K562 (cell line): ENCODE measurements at regions not wholly inside any gene's neighbourhood (a gene's known extent, or its start where the extent isn't known, plus 50 kb on each side); places are given as distances from the start of the nearest gene placed in this dataset. TPM values are rescaled to one million over a fixed set of nuclear protein-coding genes. Genes with fewer than 3 reads are reported as not detected.

Experiments used
- ATAC-seq: fragments of 200-7000 bp; cut with Tn5 transposase; 3 replicates; pipeline ENCODE4 v1.9.1; 2020; ENCODE audit warnings: moderate library complexity
- BruUV-seq: library from RNA; stranded (reverse); fragments of 400-500 nt; replicated peaks from 2 replicates; lab custom pipeline; 2021; lab: Mats Ljungman, UMichigan
- CTCF ChIA-PET: fragments of 300-600 bp; formaldehyde crosslinking; extraction: SDS; loops from one replicate; lab custom pipeline; 2021; ENCODE audit warnings: low intra/inter-chr PET ratio; lab: Yijun Ruan, JAX
- POLR2A ChIA-PET: fragments of 300-600, 350-650 bp; sonication (Branson Sonifier 250); formaldehyde crosslinking; extraction: SDS; loops from one replicate; lab custom pipeline; 2021; ENCODE audit warnings: antibody characterized with exemption, inconsistent platforms; lab: Yijun Ruan, JAX
- DNase-seq, 4 experiments: peaks; one replicate each; pipeline versions ENCODE4 v3.0.0 to v3.0.0-alpha.2; 2011 to 2018; ENCODE audit warnings: low spot score in 3 of 4, mixed read lengths in 3 of 4; ENCODE audit errors: extremely low read depth in 1 of 4
- FAIRE-seq: peaks from 2 replicates; lab custom pipeline; 2011; peaks lifted over from hg19 to GRCh38; lab: Jason Lieb, UNC
- H2AFZ ChIP-seq: 2 replicates; pipeline ENCODE4 v1.6.0; 2011; ENCODE audit warnings: low read depth, low read length, control low read depth, inconsistent platforms
- H3K27ac ChIP-seq: fragments of 200-600 bp; 3 replicates; pipeline ENCODE4 v1.8.0; 2011; ENCODE audit warnings: low read depth, mild to moderate bottlenecking, control low read depth, inconsistent platforms, low read length, moderate library complexity, mixed read lengths; ENCODE audit errors: extremely low read depth
- H3K27me3 ChIP-seq, 2 experiments: fragments of 300-600 bp in 1 of 2; 2 replicates in 1 of 2; 3 replicates in 1 of 2; pipeline versions ENCODE4 v1.6.0 to v1.8.0; 2011; ENCODE audit warnings: inconsistent platforms in 2 of 2, low read length in 2 of 2, mild to moderate bottlenecking in 1 of 2, mixed read lengths in 1 of 2, moderate library complexity in 1 of 2; ENCODE audit not compliant: control insufficient read depth in 2 of 2, insufficient read depth in 2 of 2
- H3K36me3 ChIP-seq: fragments of 300-600 bp; 3 replicates; pipeline ENCODE4 v1.8.0; 2011; ENCODE audit warnings: mild to moderate bottlenecking, low read length, inconsistent platforms; ENCODE audit not compliant: control insufficient read depth, insufficient read depth
- H3K4me1 ChIP-seq, 2 experiments: fragments of 200-600 bp in 1 of 2; replicated peaks in 1 of 2; 2 replicates in 1 of 2; 3 replicates in 1 of 2; pipeline versions ENCODE4 v1.5.1 to v1.8.0; 2011; ENCODE audit warnings: inconsistent platforms in 2 of 2, low read length in 2 of 2, mild to moderate bottlenecking in 1 of 2, mixed read lengths in 1 of 2, moderate library complexity in 1 of 2; ENCODE audit not compliant: control insufficient read depth in 2 of 2, insufficient read depth in 2 of 2
- H3K4me2 ChIP-seq: 2 replicates; pipeline ENCODE4 v1.6.1; 2011; ENCODE audit warnings: low read length, control low read depth, inconsistent platforms, mixed read lengths; ENCODE audit not compliant: insufficient read depth
- H3K4me3 ChIP-seq: fragments of 200-600 bp; sonication (generic), shearing (Covaris generic); 2 replicates; pipeline ENCODE4 v1.5.1; 2016; ENCODE audit warnings: control low read depth, inconsistent platforms
- H3K79me2 ChIP-seq: fragments of 200-600 bp; 3 replicates; pipeline ENCODE4 v1.8.0; 2011; ENCODE audit warnings: low read length, inconsistent platforms; ENCODE audit not compliant: control insufficient read depth, insufficient read depth
- H3K9ac ChIP-seq, 2 experiments: 2 replicates each; pipeline versions ENCODE4 v1.6.0 to v1.6.1; 2011; ENCODE audit warnings: low read depth in 2 of 2, low read length in 2 of 2, control low read depth in 1 of 2, inconsistent platforms in 1 of 2, mild to moderate bottlenecking in 1 of 2, mixed read lengths in 1 of 2; ENCODE audit not compliant: insufficient read depth in 1 of 2
- H3K9me1 ChIP-seq: one replicate; pipeline ENCODE4 v1.6.0; 2011; ENCODE audit warnings: inconsistent platforms, mild to moderate bottlenecking, low read length, moderate library complexity; ENCODE audit not compliant: control insufficient read depth, insufficient read depth
- H3K9me3 ChIP-seq: replicated peaks from 2 replicates; pipeline ENCODE4 v1.5.1; 2011; ENCODE audit warnings: low read depth, low read length, inconsistent platforms; ENCODE audit not compliant: control insufficient read depth, insufficient read depth
- H4K20me1 ChIP-seq: replicated peaks from 2 replicates; pipeline ENCODE4 v1.6.1; 2011; ENCODE audit warnings: low read length, inconsistent platforms, mixed read lengths; ENCODE audit not compliant: control insufficient read depth, insufficient read depth
- ARID1B ChIP-seq: fragments of 450-650 bp; IDR thresholded peaks from 2 replicates; pipeline ENCODE4 v1.6.1; 2016; ENCODE audit warnings: antibody characterized with exemption, mild to moderate bottlenecking, inconsistent platforms
- MAFG ChIP-seq: fragments of 450-650 bp; conservative IDR thresholded peaks from 2 replicates; pipeline ENCODE4 v1.6.1; 2016; ENCODE audit warnings: missing genetic modification characterization, missing compliant biosample characterization
- ZNF316 ChIP-seq: fragments of 450-650 bp; IDR thresholded peaks from 2 replicates; pipeline ENCODE4 v1.6.1; 2016
- WGBS: fragments of 100-300 bp; shearing (Covaris generic); methylation state at CpG from one replicate; pipeline ENCODE4 v1.1.6; 2016; ENCODE audit warnings: low coverage, mixed read lengths; ENCODE audit not compliant: insufficient coverage; ENCODE audit errors: missing lambda C conversion rate; 5-methylcytosine and 5-hydroxymethylcytosine counted together
- in situ Hi-C: fragments of 300-500 bp; cut with MboI; formaldehyde crosslinking; loops from 4 replicates; pipeline ENCODE4 v1.15.0; 2018; ENCODE audit warnings: inconsistent platforms, mixed read lengths
- intact Hi-C: fragments of 100-400 bp; cut with micrococcal nuclease; formaldehyde crosslinking; loops from 2 replicates; pipeline ENCODE4 v1.14.2; 2022
- microRNA counts: library from miRNA; unstranded; fragments of <30 nt; microRNA quantifications from one replicate; lab custom pipeline; 2016
- microRNA-seq: library from miRNA; unstranded; fragments of <30 nt; microRNA quantifications from one replicate; pipeline ENCODE4, GENCODE V29; 2018; ENCODE audit warnings: borderline microRNAs expressed
- small RNA-seq: library from RNA; depleted of rRNA; stranded (forward); fragments of <200 nt; gene quantifications from one replicate; pipeline ENCODE3, GENCODE V24; 2014

- H3K9me3 ChIP-seq: no peaks in the 10 kb centered on the region
- peaks cover 16 to 28% of the 10 kb centered on the region in 2 experiments; a peak in 4 of 5 replicates for H3K27me3 ChIP-seq
- H3K27ac ChIP-seq: no peak overlapping the region
- BruUV-seq: no TSS peak
- H3K4me1 ChIP-seq: no peaks in the 10 kb centered on the region; a peak in 1 of 5 replicates
- intact Hi-C loops (no loop called here), in situ Hi-C loops (no loop called here)
- DNase-seq (no peak), FAIRE-seq (no peak), ATAC-seq (no peak)
- no peak overlapping the region for H2AFZ ChIP-seq
- no peak overlapping the region for H3K4me3 ChIP-seq
- WGBS: 2% methylated on average over 7 of the region's 7 CpGs
- no peak overlapping the region for H3K4me2 ChIP-seq
- H4K20me1 ChIP-seq: no peaks in the 10 kb centered on the region
- no peaks in the 10 kb centered on the region for H3K36me3 ChIP-seq
- TF ChIP-seq MAFG (0 out of 2 replicates have a peak, but pooled peaks have one; percentile 25), ARID1B (no peak), ZNF316 (peak; percentile 40; the same call in 1 of the 2 replicates)
- H3K9ac ChIP-seq: no peak overlapping the region
- H3K9me1 ChIP-seq: no peaks in the 10 kb centered on the region
- H3K79me2 ChIP-seq: no peaks in the 10 kb centered on the region
- ChIA-PET CTCF (no interaction called here), POLR2A (no interaction called here)
These were observed 50.4 kb upstream of the F3 start for GRCh38 chr1:94591823-94592570.

MicroRNAs in the stretch of these regions (microRNA counts, 767-probe panel; counts per million panel counts)
- microRNA hsa-miR-378g (lab: Ali Mortazavi, UCI): 3,749 counts per million, percentile 78 among the panel's probes with 10 or more counts

Small RNA genes lying in the stretch of these regions (microRNA-seq; reads per million reads assigned to microRNA genes)
- not detected for gene MIR378G

Small RNA genes lying in the stretch of these regions (small RNA-seq; reads per million reads assigned to genes)
- gene MIR378G: not detected
